HUES6 (cell line): ENCODE measurements at regions not wholly inside any gene's neighbourhood (a gene's known extent, or its start where the extent isn't known, plus 50 kb on each side); places are given as distances from the start of the nearest gene placed in this dataset.
"Not testable (repeated sequence)": the region's sequence is repeated elsewhere in the genome, so short reads cannot be mapped to it uniquely, and the experiment has no call there.

Experiments used
- H3K27ac ChIP-seq: 2 replicates; pipeline ENCODE4 v1.7.0; 2013; ENCODE audit warnings: low read depth, mild to moderate bottlenecking, low read length, inconsistent platforms
- H3K27me3 ChIP-seq: 2 replicates; pipeline ENCODE4 v1.6.1; 2013; ENCODE audit warnings: low read length; ENCODE audit not compliant: control insufficient read depth, insufficient read depth
- H3K36me3 ChIP-seq: 2 replicates; pipeline ENCODE4 v1.6.1; 2013; ENCODE audit warnings: low read length; ENCODE audit not compliant: control insufficient read depth, insufficient read depth
- H3K4me1 ChIP-seq: 2 replicates; pipeline ENCODE4 v1.6.1; 2013; ENCODE audit warnings: low read length; ENCODE audit not compliant: control insufficient read depth, insufficient read depth
- H3K4me3 ChIP-seq: 2 replicates; pipeline ENCODE4 v1.5.1; 2013; ENCODE audit warnings: low read depth, low read length
- H3K9ac ChIP-seq: one replicate; pipeline ENCODE4 v1.6.1; 2013; ENCODE audit warnings: mild to moderate bottlenecking, low read length
- H3K9me3 ChIP-seq: 2 replicates; pipeline ENCODE4 v1.6.1; 2013; ENCODE audit warnings: low read depth, low read length; ENCODE audit not compliant: control insufficient read depth, insufficient read depth

DNA sequence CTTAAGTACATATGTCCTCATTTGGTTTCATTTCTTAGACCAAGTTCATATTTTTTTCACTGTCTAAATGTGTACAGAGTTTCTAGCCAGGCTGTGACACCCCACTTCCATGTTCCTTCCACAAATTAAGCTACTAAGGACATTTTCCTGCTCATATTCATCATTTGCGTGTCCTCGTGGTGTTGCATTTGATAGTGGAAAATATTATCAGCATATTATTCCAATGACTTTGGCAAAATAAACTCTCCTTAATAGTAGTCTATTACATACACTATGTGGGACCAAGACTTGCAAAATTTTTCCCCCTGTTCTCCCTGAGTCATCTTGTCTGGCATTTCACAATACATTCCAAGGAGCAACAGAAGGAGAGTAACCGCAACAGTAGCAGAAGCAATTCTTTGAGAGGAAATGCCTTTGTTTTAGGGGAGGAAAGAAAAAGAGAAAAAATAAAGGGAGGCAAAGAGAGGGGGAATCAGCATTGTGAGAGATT lies 599.2 kb downstream of the COL12A1 start:
- Histone ChIP-seq H3K9ac (no peak overlapping the region), H3K27me3 (no peaks in the 10 kb centered on the region), H3K27ac (no peak overlapping the region), H3K9me3 (no peaks in the 10 kb centered on the region), H3K4me3 (no peak overlapping the region), H3K4me1 (0 out of 2 replicates have a peak, but pooled peaks cover 4% of the 10 kb centered on the region), H3K36me3 (no peaks in the 10 kb centered on the region)

DNA sequence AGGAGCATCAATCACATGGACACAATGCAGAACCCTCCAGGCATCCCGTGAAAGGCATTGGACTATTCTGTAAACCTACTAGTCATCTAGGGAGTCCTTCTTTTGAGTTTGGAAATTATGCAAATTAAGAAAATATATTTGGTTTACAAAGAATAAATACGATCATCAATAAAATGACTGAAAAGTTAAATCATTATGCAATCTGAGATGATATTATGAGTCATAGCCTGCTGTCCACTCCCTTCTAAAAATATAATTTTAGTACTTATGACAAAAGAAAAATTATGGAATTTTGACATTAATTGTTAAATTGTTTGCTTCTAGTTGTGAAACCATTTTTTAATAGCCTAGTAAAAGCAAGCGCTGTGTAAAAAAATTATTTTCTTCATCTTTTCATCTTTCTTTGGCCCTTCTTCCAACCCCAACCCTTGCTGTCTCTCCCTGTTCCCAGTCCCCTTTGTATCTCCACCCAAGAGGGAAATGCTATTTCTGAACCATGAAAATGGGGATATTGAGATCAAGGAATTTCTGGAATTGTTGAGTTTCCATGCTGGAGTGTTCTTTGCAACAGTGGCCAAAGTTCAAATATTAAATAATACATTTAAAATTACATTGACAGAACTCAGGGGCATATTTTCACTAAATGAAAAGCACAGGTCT lies 599.8 kb downstream of the COL12A1 start:
- no peaks in the 10 kb centered on the region for H3K27me3 ChIP-seq
- no peak overlapping the region for H3K9ac ChIP-seq
- no peaks in the 10 kb centered on the region for H3K9me3 ChIP-seq
- H3K27ac ChIP-seq, result no peak overlapping the region
- no peaks in the 10 kb centered on the region for H3K36me3 ChIP-seq
- no peak overlapping the region for H3K4me3 ChIP-seq
- H3K4me1 ChIP-seq, result 0 out of 2 replicates have a peak, but pooled peaks cover 4% of the 10 kb centered on the region

DNA sequence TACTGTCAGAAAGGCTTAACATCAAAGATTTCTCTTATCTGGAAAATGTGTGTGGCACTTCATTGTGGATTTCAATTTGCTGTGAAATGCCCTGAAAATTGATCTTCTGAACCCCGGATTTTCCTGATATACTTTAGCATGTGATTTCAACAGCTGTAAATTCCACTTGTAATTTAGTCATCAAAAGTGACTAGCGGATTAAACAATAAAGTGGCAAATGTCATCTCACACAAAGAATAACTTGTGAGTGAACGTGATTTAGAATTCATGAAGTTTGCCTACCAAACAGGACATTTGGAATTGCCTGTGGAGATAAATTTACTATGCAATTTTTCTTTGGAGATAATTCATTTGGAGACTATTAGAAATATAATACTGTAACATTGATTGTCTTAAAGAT lies 601.6 kb downstream of the COL12A1 start:
- no peak overlapping the region for H3K27ac ChIP-seq
- no peaks in the 10 kb centered on the region for H3K9me3 ChIP-seq
- no peak overlapping the region for H3K9ac ChIP-seq
- H3K4me1 ChIP-seq, result 0 out of 2 replicates have a peak, but pooled peaks cover 4% of the 10 kb centered on the region
- H3K36me3 ChIP-seq, result no peaks in the 10 kb centered on the region
- no peaks in the 10 kb centered on the region for H3K27me3 ChIP-seq
- no peak overlapping the region for H3K4me3 ChIP-seq

DNA sequence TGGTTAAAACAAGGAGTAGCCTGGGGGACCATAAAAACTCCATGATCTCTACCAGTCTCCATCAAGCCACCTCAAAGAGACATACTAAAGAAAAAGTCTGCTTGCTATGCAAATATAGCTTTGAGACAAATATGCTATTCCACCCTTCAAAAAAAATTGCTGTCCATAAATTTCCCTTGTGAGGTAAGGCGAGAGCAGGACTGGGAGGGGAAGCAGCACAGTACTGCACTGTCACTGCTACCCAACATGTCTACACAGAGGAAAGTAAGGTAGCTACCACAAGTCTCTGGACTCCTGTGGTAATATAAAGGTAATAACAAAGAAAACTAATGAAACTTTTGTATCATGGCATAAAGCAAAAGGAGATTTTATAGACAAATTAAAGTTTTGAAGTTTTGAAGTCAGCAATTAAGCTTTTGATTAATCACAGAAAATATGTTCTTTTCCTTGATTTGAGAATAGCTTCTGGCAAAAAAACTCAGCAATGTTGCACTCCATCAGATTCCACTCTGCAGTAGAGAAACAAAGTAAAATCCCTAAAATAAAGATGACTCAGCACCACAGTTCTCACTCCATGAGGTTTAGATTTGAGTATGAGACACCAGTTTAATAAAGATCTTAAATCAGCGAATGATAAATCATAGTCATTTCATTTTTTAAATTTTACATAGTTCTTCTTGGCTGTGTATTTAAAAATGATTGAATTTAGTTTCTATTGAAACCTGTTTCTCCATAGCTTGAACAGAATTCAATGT lies 602.4 kb downstream of the COL12A1 start:
- Histone ChIP-seq H3K4me1 (0 out of 2 replicates have a peak, but pooled peaks cover 4% of the 10 kb centered on the region), H3K9ac (no peak overlapping the region), H3K27ac (no peak overlapping the region), H3K4me3 (no peak overlapping the region), H3K36me3 (no peaks in the 10 kb centered on the region), H3K27me3 (no peaks in the 10 kb centered on the region), H3K9me3 (no peaks in the 10 kb centered on the region)

DNA sequence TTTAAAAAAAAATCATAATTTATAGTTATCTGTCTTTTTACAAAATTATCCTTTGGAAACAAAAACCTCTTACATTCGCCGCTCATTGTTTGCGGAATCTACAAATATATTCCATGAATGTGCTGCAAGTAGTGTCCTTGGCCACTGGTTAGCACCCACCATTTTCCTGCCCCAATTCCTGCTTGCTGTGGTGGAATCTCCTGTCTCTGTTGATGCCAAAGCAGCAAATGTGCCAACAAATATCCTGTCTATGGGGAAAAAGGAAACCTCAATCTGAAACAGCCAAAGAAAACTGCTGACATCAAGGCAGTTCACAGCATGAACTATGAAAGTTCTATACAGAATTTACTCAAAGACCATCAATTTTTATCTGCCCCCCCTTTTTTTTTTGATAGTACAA lies 603.6 kb downstream of the COL12A1 start:
- Histone ChIP-seq H3K36me3 (no peaks in the 10 kb centered on the region), H3K27ac (no peak overlapping the region), H3K27me3 (no peaks in the 10 kb centered on the region), H3K9ac (no peak overlapping the region), H3K4me3 (no peak overlapping the region), H3K9me3 (no peaks in the 10 kb centered on the region), H3K4me1 (no peaks in the 10 kb centered on the region)

DNA sequence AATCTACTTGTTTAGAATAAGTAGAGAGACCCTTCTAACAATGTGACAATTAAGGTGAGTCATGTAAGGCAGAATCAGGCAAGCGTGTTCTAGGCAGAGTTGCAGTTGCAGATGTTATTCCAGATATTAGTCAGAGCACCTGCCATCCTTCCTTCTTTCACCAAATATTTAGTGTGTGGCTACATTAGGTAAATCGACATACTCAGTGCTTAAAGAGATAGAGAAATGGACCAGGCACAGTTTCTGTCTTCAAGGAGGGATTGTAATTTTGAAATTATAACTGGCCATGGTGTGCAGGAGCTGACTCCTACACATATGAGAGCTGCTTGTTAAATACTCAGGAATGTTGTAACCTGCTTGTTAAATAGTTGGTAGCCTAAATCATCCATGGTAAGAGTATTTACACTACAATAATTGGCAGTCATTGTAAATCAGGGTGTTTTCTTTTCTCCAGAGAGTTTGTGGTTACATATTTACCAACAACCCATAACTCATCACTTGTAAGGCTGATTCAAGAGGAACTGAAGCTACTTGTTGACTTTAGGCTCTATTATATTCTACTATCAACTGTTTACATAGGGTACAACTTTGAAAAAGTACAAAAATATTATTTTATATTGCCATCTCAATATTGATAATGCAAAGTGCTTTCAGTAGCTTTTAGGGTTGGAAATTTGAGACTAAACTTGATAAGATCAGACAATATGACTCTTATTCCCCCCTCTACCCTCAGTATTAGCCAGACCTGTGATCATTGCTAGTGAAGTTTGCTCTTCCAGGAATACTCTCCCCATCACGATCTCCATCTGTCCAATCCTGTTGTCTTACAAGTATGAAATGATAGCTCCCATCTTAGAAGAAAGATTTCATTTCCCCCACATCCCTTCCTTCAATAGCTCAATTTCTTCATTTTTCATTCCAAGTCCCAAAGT lies 607.1 kb downstream of the COL12A1 start:
- H3K9ac ChIP-seq, result no peak overlapping the region
- no peaks in the 10 kb centered on the region for H3K36me3 ChIP-seq
- H3K9me3 ChIP-seq, result no peaks in the 10 kb centered on the region
- no peak overlapping the region for H3K27ac ChIP-seq
- H3K4me1 ChIP-seq, result no peaks in the 10 kb centered on the region
- H3K27me3 ChIP-seq, result no peaks in the 10 kb centered on the region
- no peak overlapping the region for H3K4me3 ChIP-seq

DNA sequence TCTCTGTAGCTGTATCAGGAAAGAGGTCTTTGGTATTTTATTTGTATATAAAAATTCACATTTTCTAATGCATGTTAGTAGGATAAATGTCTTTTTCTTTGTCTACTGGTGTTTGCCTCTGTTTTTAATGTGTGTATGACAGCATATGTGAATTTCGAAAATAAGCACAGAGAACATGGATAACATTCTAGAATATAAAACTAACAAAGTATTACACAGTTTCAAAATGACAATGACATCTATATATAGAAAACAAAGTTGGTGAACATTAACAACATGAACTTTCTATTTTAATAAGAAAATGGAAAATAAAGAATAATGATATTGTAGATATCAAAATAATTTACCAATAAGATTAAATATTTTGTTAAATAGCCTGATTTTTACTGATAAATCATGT lies 608.0 kb downstream of the COL12A1 start:
- Histone ChIP-seq H3K36me3 (no peaks in the 10 kb centered on the region), H3K4me3 (no peak overlapping the region), H3K9me3 (no peaks in the 10 kb centered on the region), H3K9ac (no peak overlapping the region), H3K27me3 (no peaks in the 10 kb centered on the region), H3K4me1 (no peaks in the 10 kb centered on the region), H3K27ac (no peak overlapping the region)

DNA sequence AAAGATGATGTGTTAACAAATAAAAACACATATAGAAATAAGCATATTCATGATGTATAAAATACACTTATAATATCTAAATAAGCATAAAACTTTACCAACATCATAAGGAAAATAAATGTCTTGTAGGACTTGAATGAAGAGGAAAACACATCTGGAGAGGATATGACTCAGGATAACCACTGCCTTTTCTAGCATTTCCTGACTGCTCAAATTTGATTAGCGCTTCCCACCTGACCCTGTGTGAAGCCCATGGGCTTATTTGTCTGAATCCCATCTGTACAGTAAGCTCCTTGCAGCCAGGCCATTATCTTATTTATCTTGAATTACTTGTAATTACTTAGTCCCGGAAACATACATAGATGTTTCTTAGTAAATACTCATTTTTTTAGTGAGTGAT lies 608.6 kb downstream of the COL12A1 start:
- Histone ChIP-seq H3K27ac (no peak overlapping the region), H3K9me3 (no peaks in the 10 kb centered on the region), H3K4me1 (no peaks in the 10 kb centered on the region), H3K36me3 (no peaks in the 10 kb centered on the region), H3K4me3 (no peak overlapping the region), H3K27me3 (no peaks in the 10 kb centered on the region), H3K9ac (no peak overlapping the region)

DNA sequence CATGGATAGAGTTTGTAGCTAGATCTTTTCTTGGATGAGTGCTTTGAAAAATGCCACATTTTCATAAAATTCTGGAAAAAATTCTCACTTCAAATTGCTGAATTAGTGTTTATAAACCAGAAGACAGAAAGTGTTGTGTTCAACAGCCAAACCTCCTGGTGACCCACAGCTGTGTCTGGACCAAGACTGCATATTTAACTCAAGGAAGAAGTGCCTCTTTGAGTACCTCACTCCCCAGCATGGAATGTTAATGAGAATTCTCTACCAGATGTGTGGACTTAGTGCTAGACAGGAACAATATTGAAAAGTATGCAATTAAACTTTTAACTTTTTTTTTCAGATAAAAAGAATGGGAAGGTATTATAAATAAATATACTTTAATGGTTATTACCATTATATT lies 609.3 kb downstream of the COL12A1 start:
- H3K36me3 ChIP-seq, result no peaks in the 10 kb centered on the region
- no peak overlapping the region for H3K27ac ChIP-seq
- H3K4me1 ChIP-seq, result no peaks in the 10 kb centered on the region
- H3K4me3 ChIP-seq, result no peak overlapping the region
- H3K9me3 ChIP-seq, result no peaks in the 10 kb centered on the region
- H3K9ac ChIP-seq, result no peak overlapping the region
- no peaks in the 10 kb centered on the region for H3K27me3 ChIP-seq

DNA sequence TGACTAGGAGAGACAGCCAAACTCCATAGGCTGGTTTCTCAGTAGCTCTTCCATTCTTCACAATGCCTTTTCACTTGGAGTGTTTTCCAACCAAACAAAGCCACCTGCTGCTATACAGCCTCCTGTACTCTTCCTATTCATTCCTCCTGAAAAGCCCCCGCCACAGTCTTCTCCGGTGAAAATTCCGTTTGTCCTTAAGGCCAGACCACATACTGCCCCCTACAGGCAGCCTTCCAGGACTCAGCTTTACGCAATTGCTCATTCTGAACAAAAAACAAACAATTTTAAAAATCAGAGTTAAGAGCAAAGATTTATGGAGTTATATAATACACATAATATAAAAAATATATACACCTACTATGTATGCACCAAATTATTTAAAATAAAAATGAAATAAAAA lies 611.5 kb downstream of the COL12A1 start:
- H3K4me3 ChIP-seq, H3K36me3 ChIP-seq, H3K27me3 ChIP-seq, H3K9ac ChIP-seq, H3K27ac ChIP-seq, H3K4me1 ChIP-seq, H3K9me3 ChIP-seq: not testable (repeated sequence)
